MM.1S (cell line): ENCODE measurements at regions not wholly inside any gene's neighbourhood (a gene's known extent, or its start where the extent isn't known, plus 50 kb on each side); places are given as distances from the start of the nearest gene placed in this dataset.

Experiments
- DNase-seq: peaks from one replicate; pipeline ENCODE4 v3.0.0-alpha.2; 2015
- H2AFZ ChIP-seq: fragments of 300-600 bp; sonication (generic); 2 replicates; pipeline ENCODE4 v1.6.0; 2016; ENCODE audit warnings: antibody characterized with exemption, low read length
- H3F3A ChIP-seq: fragments of 300-600 bp; sonication (generic); 2 replicates; pipeline ENCODE4 v1.6.1; 2016; ENCODE audit warnings: mild to moderate bottlenecking, antibody characterized with exemption, low read length, moderate library complexity, mixed read lengths; ENCODE audit not compliant: insufficient read depth
- H3K27ac ChIP-seq: fragments of 300-600 bp; sonication (generic); 2 replicates; pipeline ENCODE4 v1.5.1; 2016; ENCODE audit warnings: mild to moderate bottlenecking, low read length
- H3K27me3 ChIP-seq: fragments of 300-600 bp; sonication (generic); replicated peaks from 2 replicates; pipeline ENCODE4 v1.6.0; 2016; ENCODE audit warnings: low read length; ENCODE audit not compliant: insufficient read depth
- H3K36me3 ChIP-seq: fragments of 300-600 bp; sonication (generic); replicated peaks from 2 replicates; pipeline ENCODE4 v1.6.1; 2016; ENCODE audit warnings: mild to moderate bottlenecking, low read length, mixed read lengths; ENCODE audit not compliant: insufficient read depth
- H3K4me1 ChIP-seq: fragments of 300-600 bp; sonication (generic); 2 replicates; pipeline ENCODE4 v1.6.1; 2016; ENCODE audit warnings: low read length, mixed read lengths
- H3K4me2 ChIP-seq: fragments of 300-600 bp; sonication (generic); 2 replicates; pipeline ENCODE4 v1.6.0; 2016; ENCODE audit warnings: low read depth, low read length
- H3K4me3 ChIP-seq: fragments of 300-600 bp; sonication (generic); 2 replicates; pipeline ENCODE4 v1.5.1; 2016; ENCODE audit warnings: low read length, mixed read lengths
- H3K79me2 ChIP-seq: fragments of 300-600 bp; sonication (generic); 2 replicates; pipeline ENCODE4 v1.6.1; 2016; ENCODE audit warnings: mixed run types, low read length, mixed read lengths
- H3K9ac ChIP-seq: fragments of 300-600 bp; sonication (generic); 2 replicates; pipeline ENCODE4 v1.6.1; 2016; ENCODE audit warnings: low read length, mixed read lengths
- H3K9me2 ChIP-seq: fragments of 300-600 bp; sonication (generic); replicated peaks from 2 replicates; pipeline ENCODE4 v1.6.1; 2016; ENCODE audit warnings: mild to moderate bottlenecking, low read length, mixed read lengths; ENCODE audit not compliant: insufficient read depth
- H3K9me3 ChIP-seq: fragments of 300-600 bp; sonication (generic); replicated peaks from 2 replicates; pipeline ENCODE4 v1.6.1; 2016; ENCODE audit warnings: mild to moderate bottlenecking, low read length, mixed read lengths; ENCODE audit not compliant: insufficient read depth
- H4K20me1 ChIP-seq: fragments of 300-600 bp; sonication (generic); 2 replicates; pipeline ENCODE4 v1.6.1; 2016; ENCODE audit warnings: mild to moderate bottlenecking, low read length, moderate library complexity, mixed read lengths; ENCODE audit not compliant: insufficient read depth
- EZH2 ChIP-seq: fragments of 300-600 bp; sonication (generic); optimal IDR thresholded peaks from 2 replicates; pipeline ENCODE3; 2017; ENCODE audit warnings: low read depth, mild to moderate bottlenecking, antibody characterized with exemption, low read length, mixed read lengths
- EZH2phosphoT487 ChIP-seq: fragments of 300-600 bp; sonication (generic); IDR thresholded peaks from 2 replicates; pipeline ENCODE4 v1.6.1; 2018; ENCODE audit warnings: antibody characterized with exemption, low read length
- TF ChIP-seq, protein P1 (sequence below): fragments of 300-600 bp; sonication (generic); IDR thresholded peaks from 2 replicates; pipeline ENCODE4 v1.5.1; 2016; ENCODE audit warnings: antibody characterized with exemption, low read length, mixed read lengths

- no peaks in the 10 kb centered on the region for H3K27me3 ChIP-seq
- no peaks in the 10 kb centered on the region for H3K9me2 ChIP-seq
- H3K79me2 ChIP-seq, result no peaks in the 10 kb centered on the region
- H3K9ac ChIP-seq, result no peak overlapping the region
- TF ChIP-seq EZH2, result no peak
- TF ChIP-seq, protein P1, sequence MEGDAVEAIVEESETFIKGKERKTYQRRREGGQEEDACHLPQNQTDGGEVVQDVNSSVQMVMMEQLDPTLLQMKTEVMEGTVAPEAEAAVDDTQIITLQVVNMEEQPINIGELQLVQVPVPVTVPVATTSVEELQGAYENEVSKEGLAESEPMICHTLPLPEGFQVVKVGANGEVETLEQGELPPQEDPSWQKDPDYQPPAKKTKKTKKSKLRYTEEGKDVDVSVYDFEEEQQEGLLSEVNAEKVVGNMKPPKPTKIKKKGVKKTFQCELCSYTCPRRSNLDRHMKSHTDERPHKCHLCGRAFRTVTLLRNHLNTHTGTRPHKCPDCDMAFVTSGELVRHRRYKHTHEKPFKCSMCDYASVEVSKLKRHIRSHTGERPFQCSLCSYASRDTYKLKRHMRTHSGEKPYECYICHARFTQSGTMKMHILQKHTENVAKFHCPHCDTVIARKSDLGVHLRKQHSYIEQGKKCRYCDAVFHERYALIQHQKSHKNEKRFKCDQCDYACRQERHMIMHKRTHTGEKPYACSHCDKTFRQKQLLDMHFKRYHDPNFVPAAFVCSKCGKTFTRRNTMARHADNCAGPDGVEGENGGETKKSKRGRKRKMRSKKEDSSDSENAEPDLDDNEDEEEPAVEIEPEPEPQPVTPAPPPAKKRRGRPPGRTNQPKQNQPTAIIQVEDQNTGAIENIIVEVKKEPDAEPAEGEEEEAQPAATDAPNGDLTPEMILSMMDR, result no peak
- TF ChIP-seq EZH2phosphoT487, result no peak
- H3K27ac ChIP-seq, result no peak overlapping the region
- no peaks in the 10 kb centered on the region for H3K4me1 ChIP-seq
- no peaks in the 10 kb centered on the region for H3K9me3 ChIP-seq
- H3K4me3 ChIP-seq, result no peak overlapping the region
- H3F3A ChIP-seq, result no peaks in the 10 kb centered on the region
- no peak for DNase-seq
- H3K36me3 ChIP-seq, result no peaks in the 10 kb centered on the region
- no peaks in the 10 kb centered on the region for H4K20me1 ChIP-seq
- no peak overlapping the region for H3K4me2 ChIP-seq
- no peak overlapping the region for H2AFZ ChIP-seq
Measured at GRCh38 chr11:13225038-13226001, 52.3 kb upstream of the BMAL1 start.

DNA sequence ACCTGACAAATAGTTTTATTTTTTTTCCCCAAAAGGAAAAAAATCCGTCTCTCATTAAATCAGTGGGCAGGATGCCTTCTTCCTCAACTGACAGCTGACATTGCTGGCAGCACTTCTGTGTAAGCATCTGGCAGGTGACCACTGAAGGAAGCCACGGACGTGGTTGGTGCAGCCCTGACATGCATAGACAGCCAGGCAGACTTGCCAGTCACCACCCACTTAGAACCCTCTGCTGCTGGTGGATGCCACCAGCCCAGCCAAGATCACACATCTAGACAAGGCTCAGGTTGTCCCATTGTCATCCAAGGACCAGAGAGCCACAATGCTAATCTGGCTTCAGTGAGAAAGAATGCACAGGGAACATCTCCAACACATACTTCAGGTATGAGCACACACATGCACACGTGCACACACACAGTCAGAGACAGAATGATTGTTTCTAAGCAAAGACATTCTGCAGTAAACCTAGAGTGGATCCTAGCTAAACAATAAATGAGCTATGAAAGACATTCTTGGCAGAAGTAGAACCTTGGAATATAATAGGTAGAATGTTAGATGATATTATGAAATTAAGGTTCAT is 49.8 kb upstream of the BMAL1 start:
- Histone ChIP-seq H3K79me2 (no peaks in the 10 kb centered on the region), H3K4me1 (no peaks in the 10 kb centered on the region), H3K4me3 (no peak overlapping the region), H3F3A (no peaks in the 10 kb centered on the region), H3K9me2 (no peaks in the 10 kb centered on the region), H4K20me1 (no peaks in the 10 kb centered on the region), H3K9ac (no peak overlapping the region), H3K27me3 (no peaks in the 10 kb centered on the region), H3K27ac (no peak overlapping the region), H3K4me2 (no peak overlapping the region), H3K9me3 (no peaks in the 10 kb centered on the region), H3K36me3 (no peaks in the 10 kb centered on the region), H2AFZ (no peak overlapping the region)
- no peak for DNase-seq
- TF ChIP-seq EZH2phosphoT487, result no peak
